ENCODE measurements at regions not wholly inside any gene's neighbourhood (a gene's known extent, or its start where the extent isn't known, plus 50 kb on each side); places are given as distances from the start of the nearest gene placed in this dataset.
"Not testable (repeated sequence)": the region's sequence is repeated elsewhere in the genome, so short reads cannot be mapped to it uniquely, and the experiment has no call there.

DNA sequence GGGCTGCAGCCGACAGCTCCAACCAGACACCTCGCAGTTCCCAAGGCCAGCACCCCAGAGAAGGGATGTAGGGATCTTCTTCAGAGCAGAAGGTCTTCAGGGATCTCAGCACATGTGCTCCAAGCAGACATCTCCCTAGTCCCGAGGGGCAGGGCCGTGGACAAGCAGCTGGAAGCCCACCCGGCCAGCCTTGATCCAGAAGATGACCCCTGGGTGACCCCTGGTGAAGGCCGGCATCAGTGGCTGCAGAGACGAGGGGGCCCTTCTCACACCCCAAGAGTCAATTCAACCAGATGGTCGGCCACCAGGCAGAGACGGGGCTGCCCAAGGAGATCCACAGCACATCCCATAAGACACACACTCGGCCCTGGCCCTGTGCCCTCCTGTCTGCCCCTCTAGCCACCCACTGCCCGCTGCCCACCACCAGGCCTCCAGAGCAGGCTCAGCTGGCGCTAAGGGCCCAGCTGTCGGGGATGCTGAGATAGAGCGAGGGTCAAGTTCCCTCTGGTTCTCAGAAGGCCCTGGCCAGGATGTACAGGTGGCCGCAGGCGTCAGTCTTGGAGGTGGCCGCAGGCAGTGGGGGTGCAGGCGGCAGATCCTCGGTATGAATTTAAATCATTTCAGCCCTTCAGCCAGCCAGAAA lies 168.3 kb downstream of the BRD1 start:
- DNase-seq (ENCODE audit: low spot score) = no peak

DNA sequence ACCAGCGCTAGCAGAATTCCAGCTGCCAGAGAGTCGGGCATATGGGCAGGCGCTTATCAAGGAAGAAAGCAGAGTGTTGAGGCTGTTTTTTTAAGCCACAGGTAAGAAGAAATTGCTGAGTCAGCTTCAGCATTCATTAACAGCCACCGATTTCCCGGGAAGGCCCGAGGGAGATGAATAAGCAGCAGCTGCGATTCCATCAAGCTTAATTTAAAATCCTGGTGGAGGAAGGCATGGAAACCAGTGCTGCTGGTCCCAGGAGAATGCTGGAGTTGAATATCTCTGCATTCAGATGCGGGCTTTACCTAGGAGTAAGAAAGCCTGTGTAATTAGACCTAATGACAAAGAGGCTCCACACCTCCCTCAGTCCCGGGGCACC lies 168.8 kb downstream of the BRD1 start:
- DNase-seq (ENCODE audit: low spot score) = no peak

DNA sequence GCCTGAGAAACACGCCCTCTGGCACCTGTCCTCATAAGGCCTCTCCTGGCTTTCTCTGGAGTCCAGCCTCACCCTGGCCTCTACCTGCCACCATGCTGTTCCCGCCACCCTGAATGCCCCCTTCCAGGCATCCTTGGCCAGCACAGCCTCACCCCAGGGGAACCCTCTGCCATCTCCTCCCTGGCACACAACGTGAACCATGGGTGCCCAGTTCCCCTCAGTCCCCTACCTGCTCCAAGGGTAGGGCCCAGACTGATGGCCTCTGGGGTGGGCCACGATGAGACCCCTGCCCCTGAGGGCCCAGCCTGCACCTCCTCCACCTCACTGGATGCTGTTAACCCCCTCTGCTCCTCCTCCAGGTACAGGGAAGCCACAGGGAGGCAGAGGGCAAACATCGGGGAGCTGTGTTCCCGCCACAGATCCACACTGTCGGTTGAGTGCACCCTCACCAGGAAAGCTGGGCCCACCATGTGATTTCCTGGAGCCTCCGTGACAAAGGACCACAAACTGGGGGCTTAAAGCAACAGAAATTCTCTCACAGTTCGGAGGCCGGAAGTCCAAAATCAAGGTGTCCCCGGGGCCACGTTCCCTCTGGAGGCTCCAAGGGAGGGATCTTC lies 169.6 kb downstream of the BRD1 start:
- no peak for DNase-seq (ENCODE audit: low spot score)

- DNase-seq (ENCODE audit: low spot score) = no peak
Measured at GRCh38 chr22:49657275-49657973, 170.2 kb downstream of the BRD1 start.

DNA sequence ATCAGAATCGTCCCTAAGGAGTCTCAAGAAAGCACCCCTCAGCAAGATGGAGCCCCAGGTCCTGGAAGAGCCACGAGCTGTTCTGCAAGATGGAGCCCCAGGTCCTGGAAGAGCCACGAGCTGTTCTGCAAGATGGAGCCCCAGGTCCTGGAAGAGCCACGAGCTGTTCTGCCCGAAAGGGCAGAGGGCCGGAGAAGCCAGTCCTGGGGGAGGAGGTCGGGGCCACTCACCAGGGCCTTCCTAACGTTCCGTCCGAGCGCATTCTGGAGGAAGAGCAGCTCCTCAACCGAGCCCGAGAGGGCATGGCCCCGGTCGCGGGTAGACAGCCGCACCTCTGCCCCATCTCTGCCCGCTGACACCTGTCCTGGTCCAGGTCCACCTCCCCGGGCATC lies 170.8 kb downstream of the BRD1 start:
- DNase-seq (ENCODE audit: low spot score) = not testable (repeated sequence)

DNA sequence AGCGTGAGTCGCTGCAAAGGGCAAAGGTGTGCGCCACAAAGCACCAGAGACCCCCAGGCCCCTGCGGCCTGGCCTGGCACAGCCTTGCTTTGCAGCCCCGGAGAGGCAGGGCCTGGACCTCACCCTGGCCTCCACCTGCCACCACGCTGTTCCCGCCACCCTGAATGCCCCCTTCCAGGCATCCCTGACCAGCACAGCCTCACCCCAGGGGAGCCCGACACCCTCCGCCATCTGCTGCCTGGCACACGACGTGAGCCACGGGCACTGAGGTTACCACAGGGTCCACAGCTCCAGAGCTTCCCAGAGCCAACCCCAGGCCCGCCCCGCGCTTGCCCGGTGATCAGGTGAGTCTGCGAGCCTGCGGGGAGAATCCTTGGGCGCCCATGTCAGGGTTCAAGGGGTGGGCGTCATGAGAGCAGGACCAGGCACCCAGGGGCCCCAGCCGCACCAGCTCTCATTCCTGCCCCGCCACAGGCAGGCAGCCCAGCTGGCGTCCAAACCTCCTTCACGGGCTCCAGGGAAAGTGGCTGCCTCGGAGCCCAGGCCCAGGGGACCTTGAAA lies 171.3 kb downstream of the BRD1 start:
- DNase-seq (ENCODE audit: low spot score) = no peak

GRCh38 chr22:49655168-49655812 lies 172.4 kb downstream of the BRD1 start:
- DNase-seq (ENCODE audit: low spot score) = no peak

- no peak for DNase-seq (ENCODE audit: low spot score)
Measured at GRCh38 chr22:49650336-49651241, 177.1 kb downstream of the BRD1 start.

- DNase-seq (ENCODE audit: low spot score) = no peak
Measured at GRCh38 chr22:49649166-49650068, 178.3 kb downstream of the BRD1 start.

DNA sequence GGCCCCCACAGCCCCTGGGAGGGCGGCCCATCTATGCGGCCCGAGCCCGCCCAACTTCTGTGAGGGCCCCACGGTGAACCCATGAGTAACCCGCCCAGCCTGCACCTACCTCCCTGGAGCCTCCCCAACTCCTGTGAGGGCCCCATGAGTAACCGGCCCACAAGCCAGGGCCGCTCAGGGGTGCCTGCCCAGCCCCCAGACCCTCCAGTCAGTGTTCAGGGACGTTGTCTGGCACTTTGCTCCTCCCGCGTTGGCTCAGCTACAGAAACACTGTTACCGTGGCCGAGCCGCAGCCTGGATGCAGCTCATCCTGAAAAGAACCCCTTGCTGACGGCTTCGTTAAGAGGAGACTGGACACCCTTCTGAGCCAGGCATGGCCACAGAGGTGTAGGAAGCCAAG lies 179.6 kb downstream of the BRD1 start:
- no peak for DNase-seq (ENCODE audit: low spot score)

GRCh38 chr22:49647627-49648026 lies 180.0 kb downstream of the BRD1 start:
- DNase-seq (ENCODE audit: low spot score) = no peak

DNA sequence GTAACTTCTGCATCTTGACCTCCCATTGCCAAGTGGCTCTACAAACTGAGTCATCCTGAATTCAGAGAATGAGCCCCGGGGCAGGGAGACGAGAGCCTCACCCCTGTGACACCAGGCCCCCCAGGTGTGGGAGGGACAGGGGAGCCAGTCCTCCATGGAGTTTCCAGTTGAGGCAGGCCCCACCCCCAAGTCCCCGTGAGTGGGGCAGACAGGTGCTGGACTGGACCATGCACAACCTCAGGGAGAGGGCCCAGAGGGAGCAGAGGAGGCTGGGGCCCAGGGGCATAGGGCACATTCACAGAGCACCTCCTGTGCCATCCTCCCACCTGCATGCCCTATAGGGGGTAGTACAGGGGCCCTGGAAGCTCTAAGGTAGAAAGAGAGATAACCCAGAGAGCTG lies 180.8 kb downstream of the BRD1 start:
- no peak for DNase-seq (ENCODE audit: low spot score)

- no peak for DNase-seq (ENCODE audit: low spot score)
Measured at GRCh38 chr22:49645791-49646550, 181.7 kb downstream of the BRD1 start.

DNA sequence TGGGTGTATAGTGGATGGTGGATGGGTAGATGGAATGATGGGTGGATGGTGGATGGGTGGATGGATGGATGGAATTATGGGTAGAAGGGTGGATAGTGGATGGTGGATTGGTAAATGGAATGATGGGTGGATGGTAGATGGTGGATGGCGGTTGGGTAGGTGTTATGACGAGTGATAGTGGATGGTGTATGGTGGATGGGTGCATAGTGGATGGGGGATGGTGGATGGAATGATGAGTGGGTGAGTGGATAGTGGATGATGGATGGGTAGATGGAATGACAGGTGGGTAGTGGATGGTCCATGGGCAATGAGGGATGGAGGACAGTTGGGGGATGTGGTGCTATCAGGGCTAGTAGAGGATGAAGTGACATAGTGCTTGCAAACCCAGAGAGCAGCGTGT lies 182.4 kb downstream of the BRD1 start:
- no peak for DNase-seq (ENCODE audit: low spot score)

DNA sequence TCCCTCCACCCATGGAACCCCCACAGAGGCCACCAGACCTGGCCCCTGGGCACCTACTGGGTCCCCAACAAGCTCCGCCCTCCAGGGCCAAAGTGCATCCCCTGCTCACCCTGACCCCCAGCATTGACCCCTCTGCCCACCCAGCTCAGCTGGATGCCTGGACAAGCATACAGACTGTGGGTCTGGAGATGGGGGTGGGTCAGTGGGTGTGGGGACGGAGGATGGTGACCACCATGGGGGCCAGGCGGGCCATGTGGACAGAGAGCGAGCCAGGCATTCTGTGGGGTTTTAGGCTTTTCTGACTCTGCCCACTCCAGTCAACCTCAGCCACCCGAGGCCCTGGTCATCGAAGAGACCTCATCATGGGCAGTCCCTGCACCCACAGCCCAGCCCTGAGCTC lies 183.7 kb downstream of the BRD1 start:
- DNase-seq (ENCODE audit: low spot score) = no peak

DNA sequence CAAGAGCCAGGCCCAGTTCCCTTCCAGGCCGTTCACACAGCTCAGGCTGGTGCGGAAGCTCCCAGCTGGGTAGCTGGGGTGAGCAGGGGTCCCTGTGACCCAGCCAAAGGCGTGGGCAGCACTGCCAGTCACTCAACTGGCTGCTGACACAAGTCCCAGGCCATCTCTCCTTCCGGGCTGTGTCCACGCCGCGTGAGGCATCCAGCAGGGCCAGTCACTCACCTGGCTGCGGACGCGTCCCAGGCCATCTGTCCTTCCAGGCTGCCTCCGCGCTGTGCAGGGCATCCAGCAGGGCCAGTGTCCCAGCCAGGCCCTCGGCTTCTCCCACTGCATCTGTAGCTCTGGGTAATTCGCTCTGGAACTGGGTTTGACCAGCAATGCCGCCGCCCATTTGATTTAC lies 184.2 kb downstream of the BRD1 start:
- no peak for DNase-seq (ENCODE audit: low spot score)

- DNase-seq (ENCODE audit: low spot score) = no peak
Measured at GRCh38 chr22:49642741-49643140, 184.9 kb downstream of the BRD1 start.

DNA sequence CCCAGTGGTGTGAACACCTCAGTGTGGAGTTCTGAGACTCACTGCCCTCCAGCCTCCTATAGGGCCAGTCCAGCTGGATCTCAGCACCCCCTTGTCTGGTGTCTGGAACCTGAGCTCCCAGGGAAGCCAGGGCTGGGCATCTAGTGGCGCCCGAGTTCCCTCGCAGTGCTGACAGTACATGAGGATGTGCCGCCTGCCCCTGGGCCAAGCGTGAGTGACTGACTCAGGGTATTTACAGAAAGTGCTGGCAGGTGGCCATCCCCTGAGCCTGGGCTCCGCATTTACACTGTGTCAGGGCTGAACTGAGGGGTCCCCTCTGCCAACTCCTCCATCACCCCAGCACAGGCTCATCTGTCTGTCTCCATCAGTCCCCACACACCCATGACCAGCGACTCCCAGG lies 185.3 kb downstream of the BRD1 start:
- DNase-seq (ENCODE audit: low spot score) = no peak

- no peak for DNase-seq (ENCODE audit: low spot score)
Measured at GRCh38 chr22:49641770-49642313, 185.8 kb downstream of the BRD1 start.

All from AG08396 (cell line).